ENCODE measurements at regions not wholly inside any gene's neighbourhood (a gene's known extent, or its start where the extent isn't known, plus 50 kb on each side); places are given as distances from the start of the nearest gene placed in this dataset.

DNA sequence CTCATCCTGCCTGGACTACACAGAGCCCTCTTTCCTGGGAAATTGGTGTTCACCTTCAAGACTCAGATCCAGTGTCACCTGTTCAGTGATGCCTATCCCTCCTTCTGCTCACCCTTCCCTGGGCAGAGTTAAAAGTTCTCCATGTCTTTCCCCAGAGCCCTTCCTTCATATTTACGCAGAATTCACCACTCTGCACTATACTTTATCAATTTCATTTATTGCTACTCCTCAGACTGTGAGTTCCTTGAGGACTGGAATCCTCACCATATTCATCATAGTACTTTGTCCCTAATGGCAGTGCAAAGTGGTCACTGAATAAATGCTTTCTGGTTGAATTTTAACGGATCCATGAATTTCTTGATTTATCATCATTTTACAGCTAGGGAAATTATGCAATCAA, 300.0 kb downstream of the CHRM3 start:
- H3K4me1 Mint-ChIP-seq (ENCODE audit: low read depth, unreplicated experiment), result no peaks in the 10 kb centered on the region
- no peak for TF ChIP-seq CTCF (IDR thresholded peaks at IDR 0.05; ENCODE audit: partially characterized antibody, unreplicated experiment)
- no peak for DNase-seq
- H3K27ac Mint-ChIP-seq (ENCODE audit: unreplicated experiment), result no peak overlapping the region
- H3K36me3 Mint-ChIP-seq (ENCODE audit: unreplicated experiment), result no peaks in the 10 kb centered on the region
- no peaks in the 10 kb centered on the region for H3K27me3 Mint-ChIP-seq (ENCODE audit: unreplicated experiment)
- H3K4me3 Mint-ChIP-seq (ENCODE audit: unreplicated experiment), result no peak overlapping the region
- no peaks in the 10 kb centered on the region for H3K9me3 Mint-ChIP-seq (ENCODE audit: unreplicated experiment)

GRCh38 chr1:239696317-239696716, 309.9 kb downstream of the CHRM3 start:
- Mint-ChIP-seq H3K27me3 (ENCODE audit: unreplicated experiment) (no peaks in the 10 kb centered on the region), H3K4me3 (ENCODE audit: unreplicated experiment) (no peak overlapping the region), H3K27ac (ENCODE audit: unreplicated experiment) (no peak overlapping the region), H3K9me3 (ENCODE audit: unreplicated experiment) (no peaks in the 10 kb centered on the region), H3K36me3 (ENCODE audit: unreplicated experiment) (peaks cover 6% of the 10 kb centered on the region), H3K4me1 (ENCODE audit: low read depth, unreplicated experiment) (no peaks in the 10 kb centered on the region)
- TF ChIP-seq CTCF (IDR thresholded peaks at IDR 0.05; ENCODE audit: partially characterized antibody, unreplicated experiment), result no peak
- DNase-seq, result no peak

GRCh38 chr1:239700667-239701066, 314.3 kb downstream of the CHRM3 start:
- no peaks in the 10 kb centered on the region for H3K4me1 Mint-ChIP-seq (ENCODE audit: low read depth, unreplicated experiment)
- no peak overlapping the region for H3K4me3 Mint-ChIP-seq (ENCODE audit: unreplicated experiment)
- no peaks in the 10 kb centered on the region for H3K9me3 Mint-ChIP-seq (ENCODE audit: unreplicated experiment)
- no peaks in the 10 kb centered on the region for H3K27me3 Mint-ChIP-seq (ENCODE audit: unreplicated experiment)
- DNase-seq, result no peak
- no peak for TF ChIP-seq CTCF (IDR thresholded peaks at IDR 0.05; ENCODE audit: partially characterized antibody, unreplicated experiment)
- no peak overlapping the region for H3K27ac Mint-ChIP-seq (ENCODE audit: unreplicated experiment)
- H3K36me3 Mint-ChIP-seq (ENCODE audit: unreplicated experiment), result peaks cover 6% of the 10 kb centered on the region

- Mint-ChIP-seq H3K36me3 (ENCODE audit: unreplicated experiment) (no peaks in the 10 kb centered on the region), H3K9me3 (ENCODE audit: unreplicated experiment) (no peaks in the 10 kb centered on the region), H3K27me3 (ENCODE audit: unreplicated experiment) (no peaks in the 10 kb centered on the region), H3K4me3 (ENCODE audit: unreplicated experiment) (no peak overlapping the region), H3K4me1 (ENCODE audit: low read depth, unreplicated experiment) (no peaks in the 10 kb centered on the region), H3K27ac (ENCODE audit: unreplicated experiment) (no peak overlapping the region)
- TF ChIP-seq CTCF (IDR thresholded peaks at IDR 0.05; ENCODE audit: partially characterized antibody, unreplicated experiment), result no peak
- no peak for DNase-seq
These were observed 316.7 kb downstream of the CHRM3 start for GRCh38 chr1:239703075-239703474.

- Mint-ChIP-seq H3K9me3 (ENCODE audit: unreplicated experiment) (no peaks in the 10 kb centered on the region), H3K4me3 (ENCODE audit: unreplicated experiment) (no peak overlapping the region), H3K36me3 (ENCODE audit: unreplicated experiment) (no peaks in the 10 kb centered on the region), H3K4me1 (ENCODE audit: low read depth, unreplicated experiment) (no peaks in the 10 kb centered on the region), H3K27ac (ENCODE audit: unreplicated experiment) (no peak overlapping the region), H3K27me3 (ENCODE audit: unreplicated experiment) (no peaks in the 10 kb centered on the region)
- TF ChIP-seq CTCF (IDR thresholded peaks at IDR 0.05; ENCODE audit: partially characterized antibody, unreplicated experiment), result no peak
- DNase-seq, result no peak
These were observed 320.0 kb downstream of the CHRM3 start for GRCh38 chr1:239706245-239706892.

Data from glutamatergic neuron (in vitro differentiated cells).